MM.1S (cell line): ENCODE measurements at regions not wholly inside any gene's neighbourhood (a gene's known extent, or its start where the extent isn't known, plus 50 kb on each side); places are given as distances from the start of the nearest gene placed in this dataset.

Experiments used
- CTCF ChIP-seq: fragments of 300-600 bp; sonication (generic); IDR thresholded peaks from 2 replicates; pipeline ENCODE4 v1.5.1; 2016; ENCODE audit warnings: antibody characterized with exemption, low read length, mixed read lengths
- EZH2 ChIP-seq: fragments of 300-600 bp; sonication (generic); optimal IDR thresholded peaks from 2 replicates; pipeline ENCODE3; 2017; ENCODE audit warnings: low read depth, mild to moderate bottlenecking, antibody characterized with exemption, low read length, mixed read lengths

GRCh38 chr21:18060402-18060801 lies 184.2 kb upstream of the CHODL start:
- TF ChIP-seq EZH2 = no peak
- no peak for TF ChIP-seq CTCF
